ENCODE measurements at regions not wholly inside any gene's neighbourhood (a gene's known extent, or its start where the extent isn't known, plus 50 kb on each side); places are given as distances from the start of the nearest gene placed in this dataset.
"Not testable (repeated sequence)": the region's sequence is repeated elsewhere in the genome, so short reads cannot be mapped to it uniquely, and the experiment has no call there.

GRCh38 chr2:194714541-194714940 is 942.5 kb upstream of the SLC39A10 start:
- Mint-ChIP-seq H3K4me3 (no peak overlapping the region), H3K9me3 (ENCODE audit: low read depth) (no peaks in the 10 kb centered on the region), H3K27me3 (no peaks in the 10 kb centered on the region), H3K4me1 (ENCODE audit: low read depth) (no peaks in the 10 kb centered on the region), H3K36me3 (no peaks in the 10 kb centered on the region), H3K27ac (no peak overlapping the region)

- Mint-ChIP-seq H3K36me3 (no peaks in the 10 kb centered on the region), H3K4me1 (ENCODE audit: low read depth) (no peaks in the 10 kb centered on the region), H3K27ac (no peak overlapping the region), H3K27me3 (peaks cover 2% of the 10 kb centered on the region), H3K4me3 (no peak overlapping the region), H3K9me3 (ENCODE audit: low read depth) (no peaks in the 10 kb centered on the region)
Observed at GRCh38 chr2:194709840-194710239, 947.2 kb upstream of the SLC39A10 start.

GRCh38 chr2:194706179-194706578 is 950.8 kb upstream of the SLC39A10 start:
- H3K4me3 Mint-ChIP-seq = no peak overlapping the region
- H3K27ac Mint-ChIP-seq = no peak overlapping the region
- H3K27me3 Mint-ChIP-seq = peaks cover 2% of the 10 kb centered on the region

GRCh38 chr2:194705398-194705797 is 951.6 kb upstream of the SLC39A10 start:
- H3K4me1 Mint-ChIP-seq (ENCODE audit: low read depth) = no peaks in the 10 kb centered on the region
- no peaks in the 10 kb centered on the region for H3K36me3 Mint-ChIP-seq
- H3K27ac Mint-ChIP-seq = no peak overlapping the region
- no peaks in the 10 kb centered on the region for H3K9me3 Mint-ChIP-seq (ENCODE audit: low read depth)
- peaks cover 2% of the 10 kb centered on the region for H3K27me3 Mint-ChIP-seq
- no peak overlapping the region for H3K4me3 Mint-ChIP-seq

More at GRCh38 chr2:194706179-194706578, 950.8 kb upstream of the SLC39A10 start:
- Mint-ChIP-seq H3K36me3 (no peaks in the 10 kb centered on the region), H3K9me3 (ENCODE audit: low read depth) (no peaks in the 10 kb centered on the region), H3K4me1 (ENCODE audit: low read depth) (no peaks in the 10 kb centered on the region)

GRCh38 chr2:194700726-194701125 is 956.3 kb upstream of the SLC39A10 start:
- peaks cover 5% of the 10 kb centered on the region for H3K9me3 Mint-ChIP-seq (ENCODE audit: low read depth)
- no peaks in the 10 kb centered on the region for H3K4me1 Mint-ChIP-seq (ENCODE audit: low read depth)
- H3K36me3 Mint-ChIP-seq = no peaks in the 10 kb centered on the region
- H3K27me3 Mint-ChIP-seq = no peaks in the 10 kb centered on the region
- no peak overlapping the region for H3K27ac Mint-ChIP-seq
- no peak overlapping the region for H3K4me3 Mint-ChIP-seq

GRCh38 chr2:194700116-194700515 is 956.9 kb upstream of the SLC39A10 start:
- H3K36me3 Mint-ChIP-seq = no peaks in the 10 kb centered on the region
- no peaks in the 10 kb centered on the region for H3K4me1 Mint-ChIP-seq (ENCODE audit: low read depth)
- H3K27ac Mint-ChIP-seq = no peak overlapping the region
- no peak overlapping the region for H3K4me3 Mint-ChIP-seq
- no peaks in the 10 kb centered on the region for H3K27me3 Mint-ChIP-seq
- peaks cover 5% of the 10 kb centered on the region for H3K9me3 Mint-ChIP-seq (ENCODE audit: low read depth)

- Mint-ChIP-seq H3K36me3 (no peaks in the 10 kb centered on the region), H3K9me3 (ENCODE audit: low read depth) (peaks cover 5% of the 10 kb centered on the region), H3K4me3 (no peak overlapping the region), H3K4me1 (ENCODE audit: low read depth) (no peaks in the 10 kb centered on the region), H3K27ac (no peak overlapping the region), H3K27me3 (no peaks in the 10 kb centered on the region)
Observed at GRCh38 chr2:194698012-194698411, 959.0 kb upstream of the SLC39A10 start.

GRCh38 chr2:194697439-194697838 is 959.6 kb upstream of the SLC39A10 start:
- Mint-ChIP-seq H3K27ac (no peak overlapping the region), H3K36me3 (no peaks in the 10 kb centered on the region), H3K4me3 (no peak overlapping the region), H3K4me1 (ENCODE audit: low read depth) (no peaks in the 10 kb centered on the region), H3K27me3 (no peaks in the 10 kb centered on the region), H3K9me3 (ENCODE audit: low read depth) (peaks cover 5% of the 10 kb centered on the region)

GRCh38 chr2:194696690-194697089 is 960.3 kb upstream of the SLC39A10 start:
- Mint-ChIP-seq H3K9me3 (ENCODE audit: low read depth) (peaks cover 5% of the 10 kb centered on the region), H3K27ac (no peak overlapping the region), H3K4me1 (ENCODE audit: low read depth) (no peaks in the 10 kb centered on the region)

GRCh38 chr2:194686569-194686968 is 970.5 kb upstream of the SLC39A10 start:
- H3K4me3 Mint-ChIP-seq = no peak overlapping the region
- H3K4me1 Mint-ChIP-seq (ENCODE audit: low read depth) = no peaks in the 10 kb centered on the region
- H3K27me3 Mint-ChIP-seq = no peaks in the 10 kb centered on the region
- H3K9me3 Mint-ChIP-seq (ENCODE audit: low read depth) = no peaks in the 10 kb centered on the region
- no peak overlapping the region for H3K27ac Mint-ChIP-seq
- no peaks in the 10 kb centered on the region for H3K36me3 Mint-ChIP-seq

More at GRCh38 chr2:194696690-194697089, 960.3 kb upstream of the SLC39A10 start:
- Mint-ChIP-seq H3K27me3 (no peaks in the 10 kb centered on the region), H3K4me3 (no peak overlapping the region), H3K36me3 (no peaks in the 10 kb centered on the region)

- Mint-ChIP-seq H3K4me3 (no peak overlapping the region), H3K27ac (no peak overlapping the region), H3K9me3 (ENCODE audit: low read depth) (no peaks in the 10 kb centered on the region), H3K27me3 (no peaks in the 10 kb centered on the region), H3K36me3 (no peaks in the 10 kb centered on the region), H3K4me1 (ENCODE audit: low read depth) (no peaks in the 10 kb centered on the region)
Observed at GRCh38 chr2:194674043-194674442, 983.0 kb upstream of the SLC39A10 start.

GRCh38 chr2:194672994-194673393 is 984.0 kb upstream of the SLC39A10 start:
- H3K9me3 Mint-ChIP-seq (ENCODE audit: low read depth) = no peaks in the 10 kb centered on the region
- no peak overlapping the region for H3K4me3 Mint-ChIP-seq
- no peaks in the 10 kb centered on the region for H3K27me3 Mint-ChIP-seq
- H3K4me1 Mint-ChIP-seq (ENCODE audit: low read depth) = no peaks in the 10 kb centered on the region
- no peaks in the 10 kb centered on the region for H3K36me3 Mint-ChIP-seq
- H3K27ac Mint-ChIP-seq = no peak overlapping the region

- Mint-ChIP-seq H3K4me1 (ENCODE audit: low read depth) (no peaks in the 10 kb centered on the region), H3K4me3 (no peak overlapping the region), H3K27me3 (no peaks in the 10 kb centered on the region), H3K9me3 (ENCODE audit: low read depth) (no peaks in the 10 kb centered on the region), H3K27ac (no peak overlapping the region), H3K36me3 (no peaks in the 10 kb centered on the region)
Observed at GRCh38 chr2:194661431-194661830, 995.6 kb upstream of the SLC39A10 start.

- H3K4me1 Mint-ChIP-seq (ENCODE audit: low read depth); H3K9me3 Mint-ChIP-seq (ENCODE audit: low read depth); H3K27ac Mint-ChIP-seq; H3K36me3 Mint-ChIP-seq; H3K27me3 Mint-ChIP-seq; H3K4me3 Mint-ChIP-seq: not testable (repeated sequence)
Observed at GRCh38 chr2:194639057-194639456, 1018.0 kb upstream of the SLC39A10 start.

GRCh38 chr2:194621945-194622344 is 1035.1 kb upstream of the SLC39A10 start:
- no peak overlapping the region for H3K4me3 Mint-ChIP-seq
- no peaks in the 10 kb centered on the region for H3K9me3 Mint-ChIP-seq (ENCODE audit: low read depth)
- H3K27ac Mint-ChIP-seq = no peak overlapping the region
- H3K27me3 Mint-ChIP-seq = no peaks in the 10 kb centered on the region
- H3K4me1 Mint-ChIP-seq (ENCODE audit: low read depth) = no peaks in the 10 kb centered on the region
- H3K36me3 Mint-ChIP-seq = no peaks in the 10 kb centered on the region

- no peaks in the 10 kb centered on the region for H3K9me3 Mint-ChIP-seq (ENCODE audit: low read depth)
- no peaks in the 10 kb centered on the region for H3K4me1 Mint-ChIP-seq (ENCODE audit: low read depth)
- H3K4me3 Mint-ChIP-seq = no peak overlapping the region
- H3K27ac Mint-ChIP-seq = no peak overlapping the region
- no peaks in the 10 kb centered on the region for H3K27me3 Mint-ChIP-seq
- no peaks in the 10 kb centered on the region for H3K36me3 Mint-ChIP-seq
Observed at GRCh38 chr2:194619366-194619765, 1037.7 kb upstream of the SLC39A10 start.

Data from activated naive CD8-positive, alpha-beta T cell (primary cell).